ENCODE measurements at regions not wholly inside any gene's neighbourhood (a gene's known extent, or its start where the extent isn't known, plus 50 kb on each side); places are given as distances from the start of the nearest gene placed in this dataset.

GRCh38 chr9:1429297-1429696, 379.1 kb downstream of the DMRT2 start:
- DNase-seq (ENCODE audit: low spot score), result no peak
- intact Hi-C loops (cut with micrococcal nuclease), result no loop called here
- H3K36me3 Mint-ChIP-seq (ENCODE audit: low read depth), result no peaks in the 10 kb centered on the region

DNA sequence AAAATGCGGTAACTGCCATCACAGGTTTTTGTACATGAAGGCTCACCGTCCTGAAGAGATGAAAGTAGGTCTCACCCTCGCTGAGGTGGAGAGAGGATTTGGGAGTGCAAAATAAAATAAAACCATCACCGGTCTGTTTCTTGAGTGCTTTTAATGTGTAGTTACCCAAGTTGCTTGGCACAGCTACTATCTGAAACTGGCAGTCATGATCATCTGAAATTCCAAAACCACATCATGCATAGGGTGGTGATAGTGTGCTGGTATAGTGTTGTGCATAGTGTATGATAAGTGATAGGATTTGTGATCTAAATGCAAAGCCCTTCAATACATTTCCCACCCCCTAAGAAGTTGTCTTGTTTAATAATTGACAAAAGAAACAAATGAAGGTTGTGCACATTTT, 381.3 kb downstream of the DMRT2 start:
- H3K27me3 Mint-ChIP-seq (ENCODE audit: low read depth), result no peaks in the 10 kb centered on the region
- DNase-seq (ENCODE audit: low spot score), result no peak

More at GRCh38 chr9:1429297-1429696, 379.1 kb downstream of the DMRT2 start:
- Mint-ChIP-seq H3K9me3 (no peaks in the 10 kb centered on the region), H3K27ac (no peak overlapping the region), H3K4me3 (ENCODE audit: low read depth) (no peak overlapping the region), H3K27me3 (ENCODE audit: low read depth) (no peaks in the 10 kb centered on the region), H3K4me1 (ENCODE audit: low read depth) (no peaks in the 10 kb centered on the region)

DNA sequence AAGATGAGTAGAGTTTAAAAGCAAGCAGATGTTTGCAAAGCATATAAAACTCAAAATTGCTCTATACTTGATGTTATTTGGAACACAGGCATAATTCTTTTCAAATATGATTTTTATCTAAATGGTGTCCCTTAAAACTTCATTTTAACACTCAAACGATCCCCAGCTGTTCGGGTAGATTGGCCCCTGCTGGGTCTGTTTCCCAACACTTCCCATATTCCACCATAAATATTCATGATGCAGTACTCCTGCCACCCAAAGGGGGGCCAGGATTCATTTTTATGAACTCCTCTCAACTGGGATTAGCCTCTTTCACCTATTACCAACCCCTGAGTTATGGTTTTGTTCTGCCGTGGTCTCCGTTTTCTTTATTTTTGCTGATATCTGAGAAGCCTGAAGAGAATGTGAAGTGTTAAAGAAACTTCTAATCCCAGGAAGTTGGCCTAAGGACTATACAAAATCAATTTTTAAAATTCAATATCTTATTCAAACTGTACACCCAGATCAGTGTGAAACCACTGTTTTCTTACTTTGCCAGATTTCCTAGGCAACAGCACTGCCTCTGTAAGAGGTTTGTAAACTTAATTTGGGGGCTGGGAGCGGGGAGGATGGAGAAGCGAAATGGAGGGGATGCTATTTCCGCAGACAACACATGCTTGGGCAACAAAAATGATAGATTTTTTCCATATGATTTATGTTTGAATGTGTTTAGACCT, 384.1 kb downstream of the DMRT2 start:
- intact Hi-C loops (cut with micrococcal nuclease), result no loop called here
- H3K4me3 Mint-ChIP-seq (ENCODE audit: low read depth), result no peak overlapping the region
- no peaks in the 10 kb centered on the region for H3K27me3 Mint-ChIP-seq (ENCODE audit: low read depth)
- no peak for DNase-seq (ENCODE audit: low spot score)
- H3K27ac Mint-ChIP-seq, result no peak overlapping the region
- H3K9me3 Mint-ChIP-seq, result no peaks in the 10 kb centered on the region
- no peaks in the 10 kb centered on the region for H3K36me3 Mint-ChIP-seq (ENCODE audit: low read depth)
- H3K4me1 Mint-ChIP-seq (ENCODE audit: low read depth), result no peaks in the 10 kb centered on the region

More for the DNA sequence above, 381.3 kb downstream of the DMRT2 start:
- intact Hi-C loops (cut with micrococcal nuclease), result no loop called here
- H3K9me3 Mint-ChIP-seq, result no peaks in the 10 kb centered on the region
- H3K27ac Mint-ChIP-seq, result no peak overlapping the region
- H3K36me3 Mint-ChIP-seq (ENCODE audit: low read depth), result no peaks in the 10 kb centered on the region
- no peaks in the 10 kb centered on the region for H3K4me1 Mint-ChIP-seq (ENCODE audit: low read depth)
- H3K4me3 Mint-ChIP-seq (ENCODE audit: low read depth), result no peak overlapping the region

GRCh38 chr9:1434811-1435210, 384.7 kb downstream of the DMRT2 start:
- Mint-ChIP-seq H3K4me3 (ENCODE audit: low read depth) (no peak overlapping the region), H3K27ac (no peak overlapping the region), H3K27me3 (ENCODE audit: low read depth) (no peaks in the 10 kb centered on the region), H3K36me3 (ENCODE audit: low read depth) (no peaks in the 10 kb centered on the region), H3K9me3 (no peaks in the 10 kb centered on the region), H3K4me1 (ENCODE audit: low read depth) (no peaks in the 10 kb centered on the region)
- no peak for DNase-seq (ENCODE audit: low spot score)
- intact Hi-C loops (cut with micrococcal nuclease), result no loop called here

DNA sequence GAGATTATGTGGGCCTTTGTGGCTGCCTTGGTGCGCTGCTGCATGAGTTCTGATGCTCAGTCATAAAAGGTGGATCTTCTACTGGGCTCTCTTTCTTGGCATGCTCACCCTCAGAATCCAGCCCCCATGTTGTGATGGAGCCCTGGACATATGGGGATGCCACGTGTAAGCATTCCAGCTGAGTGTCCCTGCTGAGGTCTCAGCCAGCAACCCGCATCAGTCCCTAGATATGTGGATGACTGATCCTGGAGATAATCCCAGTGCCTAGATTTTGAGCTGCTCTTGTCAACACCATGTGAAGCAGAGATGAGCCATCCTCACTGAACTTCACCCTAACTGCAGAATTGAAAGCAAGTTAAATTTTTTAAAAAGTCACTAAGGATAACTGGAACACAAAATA, 390.1 kb downstream of the DMRT2 start:
- no peak overlapping the region for H3K27ac Mint-ChIP-seq
- intact Hi-C loops (cut with micrococcal nuclease), result no loop called here
- no peaks in the 10 kb centered on the region for H3K27me3 Mint-ChIP-seq (ENCODE audit: low read depth)
- no peaks in the 10 kb centered on the region for H3K9me3 Mint-ChIP-seq
- no peaks in the 10 kb centered on the region for H3K4me1 Mint-ChIP-seq (ENCODE audit: low read depth)
- no peaks in the 10 kb centered on the region for H3K36me3 Mint-ChIP-seq (ENCODE audit: low read depth)
- no peak overlapping the region for H3K4me3 Mint-ChIP-seq (ENCODE audit: low read depth)
- no peak for DNase-seq (ENCODE audit: low spot score)

DNA sequence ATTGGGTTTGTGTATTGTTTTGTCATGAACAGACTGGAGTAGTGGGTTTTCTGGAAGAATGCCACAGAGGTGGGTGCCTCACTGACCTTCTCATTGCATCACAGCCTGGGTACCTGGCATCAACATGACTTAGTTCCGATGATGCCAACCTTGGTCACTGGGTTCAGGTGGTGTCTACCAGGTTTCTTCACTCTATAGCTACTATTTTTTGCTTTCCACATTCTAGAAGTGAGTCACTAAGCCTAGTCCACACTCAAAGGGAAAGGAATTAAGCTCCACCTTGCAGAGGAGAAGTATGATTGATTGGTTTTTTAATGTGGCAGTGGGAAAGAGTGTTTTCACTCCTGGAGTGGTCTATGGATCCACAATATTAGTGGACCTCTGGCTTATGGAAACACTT, 391.9 kb downstream of the DMRT2 start:
- H3K9me3 Mint-ChIP-seq, result no peaks in the 10 kb centered on the region
- no peaks in the 10 kb centered on the region for H3K36me3 Mint-ChIP-seq (ENCODE audit: low read depth)
- no peak overlapping the region for H3K27ac Mint-ChIP-seq
- H3K4me1 Mint-ChIP-seq (ENCODE audit: low read depth), result no peaks in the 10 kb centered on the region
- H3K27me3 Mint-ChIP-seq (ENCODE audit: low read depth), result no peaks in the 10 kb centered on the region
- intact Hi-C loops (cut with micrococcal nuclease), result no loop called here
- H3K4me3 Mint-ChIP-seq (ENCODE audit: low read depth), result no peak overlapping the region
- no peak for DNase-seq (ENCODE audit: low spot score)

- no peak for DNase-seq (ENCODE audit: low spot score)
- H3K36me3 Mint-ChIP-seq (ENCODE audit: low read depth), result no peaks in the 10 kb centered on the region
- H3K4me1 Mint-ChIP-seq (ENCODE audit: low read depth), result no peaks in the 10 kb centered on the region
- H3K27ac Mint-ChIP-seq, result no peak overlapping the region
- H3K27me3 Mint-ChIP-seq (ENCODE audit: low read depth), result peaks cover 2% of the 10 kb centered on the region
- H3K9me3 Mint-ChIP-seq, result no peaks in the 10 kb centered on the region
- no peak overlapping the region for H3K4me3 Mint-ChIP-seq (ENCODE audit: low read depth)
- intact Hi-C loops (cut with micrococcal nuclease), result no loop called here
These were observed 393.3 kb downstream of the DMRT2 start for GRCh38 chr9:1443450-1443849.

DNA sequence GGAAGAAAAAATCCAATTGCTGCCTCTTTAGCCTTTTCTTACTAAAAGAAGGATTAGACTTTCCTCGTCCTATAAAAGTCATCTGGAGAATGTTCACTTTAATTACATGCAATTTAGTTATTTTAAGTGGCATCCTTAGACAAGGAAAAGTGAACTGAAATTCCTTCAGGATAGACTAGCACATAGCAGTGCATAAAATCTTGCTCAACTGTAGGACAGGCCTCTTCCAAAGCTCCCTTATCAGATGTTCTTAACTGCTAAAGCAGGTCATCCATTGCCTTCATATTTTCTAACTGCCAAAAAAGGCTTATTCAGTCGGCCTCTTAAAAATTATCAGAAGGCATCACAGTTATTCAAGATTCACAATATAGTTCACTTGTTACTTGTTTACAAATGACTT, 396.5 kb downstream of the DMRT2 start:
- DNase-seq (ENCODE audit: low spot score), result no peak
- no peak overlapping the region for H3K4me3 Mint-ChIP-seq (ENCODE audit: low read depth)

DNA sequence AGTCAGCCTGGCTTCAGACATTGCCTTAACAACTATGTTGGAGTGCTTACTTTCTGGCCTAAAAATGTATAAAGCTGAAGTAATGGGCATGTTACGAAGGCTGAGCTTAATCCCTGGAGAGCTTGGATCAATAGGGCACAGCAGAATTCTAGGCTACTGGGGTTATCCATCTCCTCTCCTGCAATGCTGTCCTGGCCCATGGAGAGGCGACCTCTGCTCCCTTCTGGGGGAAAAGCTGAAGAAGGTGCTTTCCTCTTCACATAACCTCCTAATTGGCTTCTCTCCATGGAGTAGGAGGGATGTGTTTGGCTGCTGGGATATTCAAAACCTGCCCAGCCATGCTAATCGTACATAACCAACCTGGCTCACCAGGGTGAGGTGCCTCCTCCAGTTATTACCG, 403.5 kb downstream of the DMRT2 start:
- intact Hi-C loops (cut with micrococcal nuclease), result no loop called here
- Mint-ChIP-seq H3K4me1 (ENCODE audit: low read depth) (peaks cover 6% of the 10 kb centered on the region), H3K36me3 (ENCODE audit: low read depth) (no peaks in the 10 kb centered on the region), H3K27me3 (ENCODE audit: low read depth) (peaks cover 5% of the 10 kb centered on the region), H3K9me3 (no peaks in the 10 kb centered on the region), H3K27ac (no peak overlapping the region), H3K4me3 (ENCODE audit: low read depth) (no peak overlapping the region)
- DNase-seq (ENCODE audit: low spot score), result no peak

More for the DNA sequence above, 396.5 kb downstream of the DMRT2 start:
- Mint-ChIP-seq H3K27me3 (ENCODE audit: low read depth) (peaks cover 4% of the 10 kb centered on the region), H3K9me3 (no peaks in the 10 kb centered on the region), H3K4me1 (ENCODE audit: low read depth) (no peaks in the 10 kb centered on the region), H3K27ac (no peak overlapping the region), H3K36me3 (ENCODE audit: low read depth) (no peaks in the 10 kb centered on the region)
- intact Hi-C loops (cut with micrococcal nuclease), result no loop called here

GRCh38 chr9:1454211-1454610, 404.1 kb downstream of the DMRT2 start:
- no peak overlapping the region for H3K4me3 Mint-ChIP-seq (ENCODE audit: low read depth)
- H3K36me3 Mint-ChIP-seq (ENCODE audit: low read depth), result no peaks in the 10 kb centered on the region
- intact Hi-C loops (cut with micrococcal nuclease), result no loop called here

DNA sequence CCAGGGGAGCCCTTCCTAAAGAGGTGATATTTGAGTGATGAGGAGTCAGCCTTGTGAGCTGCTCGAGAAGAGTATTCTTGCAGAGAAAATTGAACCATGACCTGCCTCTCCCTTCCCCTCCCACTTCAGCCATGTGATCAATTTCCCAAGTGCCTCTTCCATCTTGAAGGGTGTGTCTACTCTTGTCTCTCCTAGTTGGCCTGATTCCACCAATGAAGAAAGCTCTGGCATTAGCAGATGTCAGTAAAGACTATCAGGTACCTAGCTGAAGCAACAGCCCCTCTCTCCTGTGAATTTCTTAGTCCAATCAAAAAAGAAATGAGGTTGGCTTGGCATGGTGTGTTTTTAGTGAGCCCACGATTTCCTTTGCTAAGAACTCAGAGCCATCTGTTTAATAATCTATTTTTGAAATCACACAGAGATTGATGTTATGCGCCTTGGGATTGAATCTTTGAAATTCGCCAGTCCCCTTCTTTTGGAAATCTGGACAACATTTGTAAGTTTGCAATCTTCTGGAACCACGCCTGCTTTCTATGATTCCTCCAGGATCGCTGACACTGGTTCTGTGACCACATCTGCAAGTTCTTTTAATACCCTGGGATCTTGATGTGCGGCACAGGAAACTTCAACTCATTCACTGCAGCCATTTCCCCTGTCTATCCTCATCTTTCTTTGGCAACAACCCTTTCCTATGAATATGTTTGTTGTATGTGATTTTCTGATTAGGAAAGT, 404.6 kb downstream of the DMRT2 start:
- H3K36me3 Mint-ChIP-seq (ENCODE audit: low read depth), result no peaks in the 10 kb centered on the region

More at GRCh38 chr9:1454211-1454610, 404.1 kb downstream of the DMRT2 start:
- Mint-ChIP-seq H3K27ac (no peak overlapping the region), H3K27me3 (ENCODE audit: low read depth) (peaks cover 3% of the 10 kb centered on the region), H3K9me3 (no peaks in the 10 kb centered on the region), H3K4me1 (ENCODE audit: low read depth) (peaks cover 6% of the 10 kb centered on the region)
- no peak for DNase-seq (ENCODE audit: low spot score)

DNA sequence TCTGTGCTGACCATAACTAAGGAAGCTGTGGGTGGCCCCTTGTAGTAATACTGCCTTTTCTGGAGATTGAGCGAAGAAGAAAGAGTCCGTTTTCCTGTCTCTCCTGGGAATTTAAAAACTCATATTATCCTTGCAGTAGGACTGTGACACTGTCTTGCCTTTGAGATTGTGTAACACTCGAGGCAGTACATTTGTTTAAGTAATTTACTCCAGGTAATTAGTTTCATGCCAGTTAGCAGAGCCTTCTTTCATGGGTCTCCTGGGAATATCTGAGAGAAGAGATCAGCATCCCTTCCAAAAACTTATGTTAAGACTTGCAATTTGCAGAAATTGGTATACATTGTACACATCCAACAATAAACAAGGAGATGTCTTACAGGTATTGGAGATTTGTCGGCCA, 405.6 kb downstream of the DMRT2 start:
- Mint-ChIP-seq H3K9me3 (no peaks in the 10 kb centered on the region), H3K4me1 (ENCODE audit: low read depth) (peaks cover 10% of the 10 kb centered on the region)

More for the DNA sequence above, 404.6 kb downstream of the DMRT2 start:
- Mint-ChIP-seq H3K9me3 (no peaks in the 10 kb centered on the region), H3K27me3 (ENCODE audit: low read depth) (peaks cover 3% of the 10 kb centered on the region), H3K4me1 (ENCODE audit: low read depth) (peaks cover 6% of the 10 kb centered on the region), H3K4me3 (ENCODE audit: low read depth) (no peak overlapping the region), H3K27ac (no peak overlapping the region)
- intact Hi-C loops (cut with micrococcal nuclease), result no loop called here
- DNase-seq (ENCODE audit: low spot score), result no peak

GRCh38 chr9:1456301-1457024, 406.3 kb downstream of the DMRT2 start:
- Mint-ChIP-seq H3K4me3 (ENCODE audit: low read depth) (no peak overlapping the region), H3K4me1 (ENCODE audit: low read depth) (peaks cover 10% of the 10 kb centered on the region), H3K36me3 (ENCODE audit: low read depth) (no peaks in the 10 kb centered on the region), H3K27ac (no peak overlapping the region), H3K9me3 (no peaks in the 10 kb centered on the region), H3K27me3 (ENCODE audit: low read depth) (peaks cover 3% of the 10 kb centered on the region)
- intact Hi-C loops (cut with micrococcal nuclease), result no loop called here
- no peak for DNase-seq (ENCODE audit: low spot score)

More for the DNA sequence above, 405.6 kb downstream of the DMRT2 start:
- DNase-seq (ENCODE audit: low spot score), result no peak
- Mint-ChIP-seq H3K27me3 (ENCODE audit: low read depth) (peaks cover 3% of the 10 kb centered on the region), H3K36me3 (ENCODE audit: low read depth) (no peaks in the 10 kb centered on the region), H3K27ac (no peak overlapping the region), H3K4me3 (ENCODE audit: low read depth) (no peak overlapping the region)
- intact Hi-C loops (cut with micrococcal nuclease), result no loop called here

Measured in activated T-helper 2 cell treated with anti-CD3 and anti-CD28 coated beads, Interferon-gamma antibody, Interleukin-2, Interleukin-4, amounts not matched to agents 10 μg/mL and 5 μg/mL and 100 μg/mL, durations not matched to agents 14 hours and 24 hours and 36 hours (primary cell).